GM19463 (cell line): ENCODE measurements at regions not wholly inside any gene's neighbourhood (a gene's known extent, or its start where the extent isn't known, plus 50 kb on each side); places are given as distances from the start of the nearest gene placed in this dataset.

Experiments
- ATAC-seq: cut with Tn5 transposase; IDR thresholded peaks from one replicate; pipeline ENCODE4 v1.9.1; 2021; ENCODE audit warnings: mild to moderate bottlenecking, moderate library complexity; ENCODE audit not compliant: unreplicated experiment

- no peak for ATAC-seq
Measured at GRCh38 chr6:22878706-22879105, 309.3 kb downstream of the HDGFL1 start.

DNA sequence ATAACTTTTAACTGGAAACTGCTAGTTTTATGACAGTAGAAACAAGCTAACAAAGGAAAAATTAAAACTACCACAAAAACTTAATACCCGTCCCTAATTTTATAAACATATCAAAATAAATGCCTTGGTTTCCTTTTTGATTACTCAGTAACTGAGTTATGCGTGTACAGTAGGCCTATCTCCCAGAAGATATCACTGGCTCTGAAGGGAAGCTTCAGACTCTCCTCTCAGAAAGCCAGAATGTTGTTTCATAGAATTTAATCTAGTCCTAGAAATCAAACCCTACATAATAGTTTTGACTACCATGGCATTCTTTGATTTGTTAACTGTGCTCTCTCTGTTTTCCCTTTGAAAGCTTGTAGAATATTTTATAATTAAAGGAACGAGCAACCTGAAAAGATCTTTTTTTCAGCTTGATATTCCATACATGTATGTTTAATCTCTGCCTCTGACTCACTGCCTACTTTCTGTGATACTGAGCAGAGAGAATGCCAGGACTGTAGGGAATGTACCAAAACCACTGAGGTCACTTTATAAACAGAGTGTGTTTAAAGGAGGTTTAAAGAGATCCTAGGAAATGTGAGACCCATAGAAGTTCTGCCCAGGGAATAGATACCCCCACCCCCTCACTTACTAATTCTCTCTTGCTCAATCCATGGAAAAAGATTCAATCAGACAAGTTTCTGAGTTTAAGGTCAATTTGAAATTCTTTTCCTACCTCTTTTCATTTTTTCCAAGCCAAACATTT lies 311.5 kb downstream of the HDGFL1 start:
- ATAC-seq: no peak

GRCh38 chr6:22882581-22882980 lies 313.2 kb downstream of the HDGFL1 start:
- no peak for ATAC-seq

- no peak for ATAC-seq
Measured at GRCh38 chr6:22883061-22883717, 313.8 kb downstream of the HDGFL1 start.

- ATAC-seq: no peak
Measured at GRCh38 chr6:22884456-22884855, 315.1 kb downstream of the HDGFL1 start.

GRCh38 chr6:22886650-22887581 lies 317.6 kb downstream of the HDGFL1 start:
- no peak for ATAC-seq

GRCh38 chr6:22888163-22888752 lies 318.9 kb downstream of the HDGFL1 start:
- ATAC-seq: no peak

DNA sequence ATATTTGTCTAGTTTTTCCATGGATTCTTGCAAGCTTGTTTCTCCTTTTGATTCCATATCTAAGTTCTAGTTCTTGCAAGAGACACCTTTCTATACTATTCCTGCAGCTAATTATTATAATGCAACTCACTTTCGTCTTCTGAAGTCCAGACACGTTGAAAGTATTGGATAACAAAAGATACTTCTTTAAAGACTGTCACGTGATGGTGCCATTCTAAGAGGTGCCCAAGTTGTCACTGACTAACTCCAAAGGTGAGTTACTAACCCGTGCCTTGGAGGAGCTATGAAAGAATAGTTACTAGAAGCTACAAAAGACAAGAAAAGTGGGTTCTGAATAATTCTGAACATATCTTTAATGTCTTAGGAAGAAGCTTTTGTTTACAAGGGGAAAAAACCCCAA lies 322.6 kb downstream of the HDGFL1 start:
- no peak for ATAC-seq

DNA sequence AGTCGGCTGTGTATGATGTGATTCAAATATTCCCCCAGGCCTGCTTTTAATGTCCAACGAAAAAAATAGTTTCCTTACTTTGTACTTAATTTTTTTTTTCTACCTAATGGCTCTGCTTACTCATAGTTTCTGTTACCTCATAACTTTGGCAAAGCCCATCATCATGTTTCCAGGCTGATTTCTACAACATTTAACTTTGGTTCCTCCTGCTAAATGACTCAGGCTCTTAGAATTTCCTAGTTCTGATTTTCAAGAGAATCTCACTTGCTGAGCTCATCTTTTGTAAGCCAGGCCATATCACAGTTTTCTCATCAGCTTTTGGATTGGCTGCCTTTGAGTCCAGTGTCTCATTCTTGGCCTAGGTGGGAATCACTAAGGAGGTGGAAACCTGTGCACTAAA lies 323.1 kb downstream of the HDGFL1 start:
- no peak for ATAC-seq

GRCh38 chr6:22896696-22897095 lies 327.3 kb downstream of the HDGFL1 start:
- no peak for ATAC-seq

GRCh38 chr6:22899426-22899825 lies 330.1 kb downstream of the HDGFL1 start:
- ATAC-seq: no peak

DNA sequence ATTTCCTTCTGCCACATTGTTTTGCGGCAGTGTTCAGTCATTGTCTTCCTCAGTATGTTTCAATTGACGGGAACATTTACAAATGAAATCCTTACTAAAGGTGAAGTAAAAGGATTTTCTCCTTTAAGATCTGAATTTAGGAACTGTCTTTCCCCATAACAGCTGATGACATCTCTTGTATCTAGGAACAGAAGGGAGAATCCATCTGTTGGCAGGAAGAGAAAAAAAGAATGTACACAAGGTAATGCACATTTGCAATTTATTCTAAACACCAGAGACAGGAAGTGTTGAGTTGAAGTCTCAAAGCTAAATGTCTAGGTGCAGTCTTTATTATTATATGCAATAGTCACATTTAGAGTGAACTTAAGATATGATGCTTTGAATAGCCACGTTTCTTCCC lies 334.5 kb downstream of the HDGFL1 start:
- no peak for ATAC-seq

DNA sequence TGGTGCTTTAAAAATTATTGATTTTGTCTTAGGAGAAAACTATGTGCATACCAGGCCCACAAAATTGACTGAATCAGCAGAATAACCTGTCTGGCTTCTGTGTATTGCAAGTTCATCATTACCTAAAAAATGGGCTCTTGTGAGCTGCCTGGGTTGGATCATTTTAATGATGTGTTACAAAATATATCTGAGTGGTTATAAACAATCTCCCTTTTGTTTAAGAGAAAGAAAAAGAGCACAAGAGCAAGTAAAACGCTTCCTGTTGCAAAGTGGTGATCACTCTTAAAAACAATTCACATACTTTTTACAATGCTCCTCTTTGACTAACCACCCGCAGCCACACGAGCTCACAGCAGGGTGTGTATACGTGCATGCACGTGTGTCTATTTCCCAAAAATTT lies 335.1 kb downstream of the HDGFL1 start:
- no peak for ATAC-seq

- ATAC-seq: no peak
Measured at GRCh38 chr6:22906091-22906549, 336.8 kb downstream of the HDGFL1 start.

- no peak for ATAC-seq
Measured at GRCh38 chr6:22907085-22907484, 337.7 kb downstream of the HDGFL1 start.

- ATAC-seq: no peak
Measured at GRCh38 chr6:22910370-22910769, 341.0 kb downstream of the HDGFL1 start.

DNA sequence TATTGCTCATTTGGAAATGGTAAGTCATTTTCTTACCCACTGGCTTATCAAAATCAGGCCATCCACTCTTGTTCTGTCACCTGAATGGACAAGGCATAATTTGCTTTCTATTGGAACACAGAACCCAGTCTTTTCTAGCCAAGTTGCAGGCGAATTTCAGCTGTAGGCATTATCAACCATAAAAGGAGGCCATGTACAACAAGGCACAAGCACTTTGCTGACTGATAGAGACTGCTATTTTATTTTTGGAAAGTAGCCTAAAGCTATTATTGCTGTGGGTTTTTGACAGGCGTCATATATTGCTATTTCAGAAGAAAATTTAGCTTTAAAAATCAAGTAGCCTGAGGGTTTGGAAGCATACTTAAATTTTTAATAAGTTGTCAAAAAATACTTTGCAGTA lies 344.2 kb downstream of the HDGFL1 start:
- no peak for ATAC-seq

GRCh38 chr6:22917344-22917743 lies 348.0 kb downstream of the HDGFL1 start:
- ATAC-seq: no peak

DNA sequence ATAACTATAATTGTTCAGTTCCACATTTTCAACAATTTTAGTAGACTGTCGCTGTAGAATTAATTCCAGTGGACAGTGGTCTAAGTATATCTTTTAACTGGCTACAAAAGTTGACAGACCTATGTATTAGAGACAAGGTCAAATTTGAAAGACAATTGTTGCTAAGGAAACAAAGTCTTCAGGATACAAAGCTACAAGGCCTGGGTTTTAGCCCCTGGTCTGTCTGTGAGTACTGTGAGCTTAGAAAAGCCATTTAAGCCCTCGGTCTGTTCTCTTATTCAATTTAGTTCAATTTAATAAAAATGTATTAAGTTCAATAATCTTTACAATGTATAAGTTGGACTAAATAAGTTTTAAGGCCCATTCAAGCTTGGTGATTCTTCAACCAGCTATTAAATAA lies 352.5 kb downstream of the HDGFL1 start:
- no peak for ATAC-seq

DNA sequence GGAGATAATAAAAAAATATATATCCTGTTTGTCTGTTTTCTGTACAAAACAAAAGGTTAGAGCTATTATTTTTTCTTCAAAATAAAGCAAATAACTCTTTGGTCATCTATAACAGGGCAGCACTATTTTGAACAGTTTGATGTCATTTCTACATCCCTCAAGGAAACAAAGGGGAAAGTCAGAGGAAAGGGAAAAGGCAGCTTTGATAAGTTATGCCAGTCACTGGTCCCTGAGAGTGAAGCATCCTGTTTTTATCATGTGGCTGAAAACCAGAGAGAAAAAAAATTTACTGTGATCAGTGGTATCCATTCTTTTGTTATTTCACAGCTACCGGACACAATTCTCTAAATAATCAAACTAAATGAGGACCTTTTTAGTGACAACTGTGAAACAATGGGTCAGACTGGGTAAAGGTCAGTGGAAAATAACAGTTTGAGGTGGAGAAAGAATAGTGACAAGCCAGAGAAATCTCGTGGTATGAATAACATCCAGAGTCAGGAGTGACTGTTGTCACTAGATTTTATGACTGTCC lies 356.0 kb downstream of the HDGFL1 start:
- ATAC-seq: no peak
